GM12878 (cell line): ENCODE measurements at regions not wholly inside any gene's neighbourhood (a gene's known extent, or its start where the extent isn't known, plus 50 kb on each side); places are given as distances from the start of the nearest gene placed in this dataset.

Experiments
- ATAC-seq: fragments of 200-7000 bp; cut with Tn5 transposase; 3 replicates; pipeline ENCODE4 v1.9.1; 2020; ENCODE audit warnings: mild to moderate bottlenecking, moderate library complexity
- BruUV-seq: library from RNA; stranded (reverse); fragments of 400-500 nt; replicated peaks from 2 replicates; lab custom pipeline; 2021; lab: Mats Ljungman, UMichigan
- CTCF ChIA-PET: fragments of 300-600 bp; sonication (Branson Sonifier 250); formaldehyde crosslinking; extraction: SDS; loops from one replicate; lab custom pipeline; 2021; ENCODE audit warnings: inconsistent platforms; lab: Yijun Ruan, JAX
- POLR2A ChIA-PET: fragments of 350-600 bp; formaldehyde crosslinking; extraction: SDS; loops from one replicate; lab custom pipeline; 2021; ENCODE audit warnings: inconsistent platforms; lab: Charles Lee
- RAD21 ChIA-PET: fragments of 300-600 bp; sonication (Branson Sonifier 250); formaldehyde crosslinking; loops from one replicate; lab custom pipeline; 2023; ENCODE audit warnings: antibody characterized with exemption; ENCODE audit not compliant: unreplicated experiment; lab: Charles Lee
- SMC1A ChIA-PET: fragments of 300-600 bp; sonication (Branson Sonifier 250); formaldehyde crosslinking; loops from one replicate; lab custom pipeline; 2023; ENCODE audit not compliant: unreplicated experiment, uncharacterized antibody; lab: Charles Lee
- DNase-seq: peaks from one replicate; pipeline ENCODE4 v3.0.0-alpha.2; 2011; ENCODE audit warnings: low read depth, low spot score
- FAIRE-seq: peaks from 3 replicates; lab custom pipeline; 2011; peaks lifted over from hg19 to GRCh38; lab: Jason Lieb, UNC
- H2AFZ ChIP-seq: 2 replicates; pipeline ENCODE4 v1.6.0; 2011; ENCODE audit warnings: low read depth, low read length, control low read depth; ENCODE audit not compliant: control insufficient read depth
- H3K27ac ChIP-seq: 2 replicates; pipeline ENCODE4 v1.5.1; 2011; ENCODE audit warnings: control low read depth; ENCODE audit not compliant: control insufficient read depth, insufficient read depth
- H3K27me3 ChIP-seq, 2 experiments: replicated peaks in 1 of 2; 2 replicates each; pipeline versions ENCODE4 v1.6.0 to v1.6.1; 2011; ENCODE audit warnings: low read length in 1 of 2; ENCODE audit not compliant: control insufficient read depth in 2 of 2, insufficient read depth in 2 of 2
- H3K36me3 ChIP-seq, 2 experiments: 2 replicates each; pipeline ENCODE4 v1.5.1; 2011; ENCODE audit warnings: low read length in 1 of 2; ENCODE audit not compliant: control insufficient read depth in 2 of 2, insufficient read depth in 2 of 2
- H3K4me1 ChIP-seq: 2 replicates; pipeline ENCODE4 v1.6.1; 2011; ENCODE audit warnings: mild to moderate bottlenecking, low read length, moderate library complexity, mixed read lengths; ENCODE audit not compliant: control insufficient read depth, insufficient read depth
- H3K4me2 ChIP-seq: 2 replicates; pipeline ENCODE4 v1.6.0; 2011; ENCODE audit warnings: control low read depth; ENCODE audit not compliant: control insufficient read depth, insufficient read depth
- H3K4me3 ChIP-seq: fragments of 200-600 bp; sonication (generic); 2 replicates; pipeline ENCODE4 v1.5.1; 2016
- H3K79me2 ChIP-seq: 2 replicates; pipeline ENCODE4 v1.6.0; 2011; ENCODE audit warnings: low read length; ENCODE audit not compliant: control insufficient read depth, insufficient read depth
- H3K9ac ChIP-seq: 2 replicates; pipeline ENCODE4 v1.8.0; 2011; ENCODE audit warnings: low read length, control low read depth, mixed read lengths; ENCODE audit not compliant: control insufficient read depth, insufficient read depth
- H3K9me3 ChIP-seq: replicated peaks from 3 replicates; pipeline ENCODE4 v1.5.1; 2011; ENCODE audit warnings: mild to moderate bottlenecking, low read length; ENCODE audit not compliant: control insufficient read depth, insufficient read depth
- H4K20me1 ChIP-seq: 2 replicates; pipeline ENCODE4 v1.6.0; 2011; ENCODE audit not compliant: control insufficient read depth, insufficient read depth
- BHLHE40 ChIP-seq, 2 experiments: fragments of 450-650 bp in 1 of 2; IDR thresholded peaks; 2 replicates each; pipeline ENCODE4 v1.6.1; 2011 to 2017; ENCODE audit warnings: low read depth in 2 of 2, borderline replicate concordance in 1 of 2, improper control_type of control experiment in 1 of 2, low read length in 1 of 2, mild to moderate bottlenecking in 1 of 2
- EZH2 ChIP-seq: IDR thresholded peaks from 2 replicates; pipeline ENCODE4 v1.6.1; 2012; ENCODE audit warnings: low read depth, mild to moderate bottlenecking, control low read depth, inconsistent platforms, low read length, borderline replicate concordance; ENCODE audit not compliant: control insufficient read depth
- HCFC1 ChIP-seq: fragments of 150-350 bp; IDR thresholded peaks from 2 replicates; pipeline ENCODE4 v1.6.1; 2014; ENCODE audit warnings: low read length
- KAT2A ChIP-seq: conservative IDR thresholded peaks from 2 replicates; pipeline ENCODE4 v1.6.1; 2011; ENCODE audit warnings: low read depth, low read length; ENCODE audit not compliant: control insufficient read depth
- NR2F1 ChIP-seq: fragments of 450-650 bp; conservative IDR thresholded peaks from 2 replicates; pipeline ENCODE4 v1.6.1; 2017; ENCODE audit warnings: mild to moderate bottlenecking
- RAD21 ChIP-seq: IDR thresholded peaks from 2 replicates; pipeline ENCODE4 v1.6.1; 2011; ENCODE audit warnings: mild to moderate bottlenecking, low read depth, low read length, moderate library complexity; ENCODE audit not compliant: insufficient read depth
- SIN3A ChIP-seq: IDR thresholded peaks from 2 replicates; pipeline ENCODE4 v1.6.1; 2012; ENCODE audit warnings: low read depth, low read length, improper control_type of control experiment
- in situ Hi-C: fragments of 300-500 bp; cut with MboI; formaldehyde crosslinking; loops from 9 replicates; pipeline ENCODE4 v1.14.3; 2018; ENCODE audit warnings: mixed read lengths
- intact Hi-C: fragments of 100-400 bp; cut with micrococcal nuclease; formaldehyde crosslinking; loops from one replicate; pipeline ENCODE4 v1.14.2; 2022; ENCODE audit not compliant: unreplicated experiment
- TF ChIP-seq, protein P1 (sequence below): IDR thresholded peaks from 2 replicates; pipeline ENCODE4 v1.6.1; 2012; ENCODE audit warnings: low read length, inconsistent platforms

DNA sequence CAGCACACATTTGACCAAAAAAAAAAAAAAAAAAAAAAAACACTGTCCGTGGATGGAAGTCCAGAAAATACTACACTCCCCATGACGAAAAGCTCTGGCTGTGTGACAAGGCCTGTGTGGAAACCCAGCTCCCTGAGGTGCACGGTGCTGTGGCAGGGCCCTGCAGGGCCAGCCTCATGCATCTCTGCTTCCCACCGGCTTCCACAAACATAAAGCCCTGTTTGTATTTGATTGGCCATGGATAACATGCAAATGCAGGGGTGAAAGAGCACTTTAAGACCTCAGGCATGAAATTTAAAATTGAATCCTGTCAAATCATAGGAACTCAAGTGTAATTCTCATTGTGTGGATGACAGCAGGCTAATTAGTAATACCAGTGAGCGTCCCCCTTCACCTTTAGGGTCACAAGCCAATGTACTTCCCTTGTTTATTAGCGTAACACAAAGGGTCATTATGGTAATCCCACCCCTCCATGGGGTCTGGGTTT is 757.2 kb downstream of the GALR1 start (continued):
- no peak for TF ChIP-seq NR2F1

DNA sequence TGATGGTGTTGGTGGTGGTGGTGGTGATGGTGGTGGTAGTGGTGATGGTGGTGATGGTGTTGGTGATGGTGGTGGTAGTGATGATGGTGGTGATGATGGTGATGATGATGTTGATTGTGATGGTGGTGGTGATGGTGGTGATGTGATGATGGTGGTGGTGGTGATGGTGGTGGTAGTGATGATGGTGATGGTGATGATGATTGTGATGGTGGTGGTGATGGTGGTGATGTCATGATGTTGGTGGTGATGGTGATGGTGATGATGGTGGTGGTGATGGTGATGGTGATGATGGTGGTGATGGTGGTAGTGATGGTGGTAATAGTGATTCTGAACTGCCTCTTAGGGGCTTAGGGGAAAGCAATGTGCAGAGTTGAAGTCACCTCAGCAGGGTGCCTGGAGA is 760.7 kb downstream of the GALR1 start:
- Histone ChIP-seq H3K27me3 (no peaks in the 10 kb centered on the region), H3K4me1 (no peaks in the 10 kb centered on the region)
- no peak for TF ChIP-seq SIN3A
- TF ChIP-seq RAD21 = no peak
- TF ChIP-seq EZH2 = no peak
- TF ChIP-seq, protein P1, sequence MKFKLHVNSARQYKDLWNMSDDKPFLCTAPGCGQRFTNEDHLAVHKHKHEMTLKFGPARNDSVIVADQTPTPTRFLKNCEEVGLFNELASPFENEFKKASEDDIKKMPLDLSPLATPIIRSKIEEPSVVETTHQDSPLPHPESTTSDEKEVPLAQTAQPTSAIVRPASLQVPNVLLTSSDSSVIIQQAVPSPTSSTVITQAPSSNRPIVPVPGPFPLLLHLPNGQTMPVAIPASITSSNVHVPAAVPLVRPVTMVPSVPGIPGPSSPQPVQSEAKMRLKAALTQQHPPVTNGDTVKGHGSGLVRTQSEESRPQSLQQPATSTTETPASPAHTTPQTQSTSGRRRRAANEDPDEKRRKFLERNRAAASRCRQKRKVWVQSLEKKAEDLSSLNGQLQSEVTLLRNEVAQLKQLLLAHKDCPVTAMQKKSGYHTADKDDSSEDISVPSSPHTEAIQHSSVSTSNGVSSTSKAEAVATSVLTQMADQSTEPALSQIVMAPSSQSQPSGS = no peak
- no peak for TF ChIP-seq BHLHE40 (IDR thresholded peaks at IDR 0.05; ENCODE audit: borderline replicate concordance in 1 of 2, low read depth in 2 of 2, low read length in 1 of 2)
- TF ChIP-seq KAT2A = no peak
- TF ChIP-seq HCFC1 = no peak
- TF ChIP-seq, all 136 proteins: peak for 0
- intact Hi-C loops (no loop called here), in situ Hi-C loops (no loop called here)
- POLR2A ChIA-PET = no interaction called here
- no peak overlapping the region for H3K4me2 ChIP-seq
- RAD21 ChIA-PET = no interaction called here
- ATAC-seq (no peak), FAIRE-seq (no peak), DNase-seq (no peak)
- H3K79me2 ChIP-seq = no peaks in the 10 kb centered on the region
- H3K9ac ChIP-seq = no peak overlapping the region
- no TSS peak for BruUV-seq
- no peaks in the 10 kb centered on the region for H3K36me3 ChIP-seq
- H3K4me3 ChIP-seq = no peak overlapping the region
- CTCF ChIA-PET = no interaction called here
- no peaks in the 10 kb centered on the region for H4K20me1 ChIP-seq
- H3K27ac ChIP-seq = no peak overlapping the region
- SMC1A ChIA-PET = no interaction called here
- H3K9me3 ChIP-seq = no peaks in the 10 kb centered on the region
- H2AFZ ChIP-seq = no peak overlapping the region
